ENCODE measurements at regions not wholly inside any gene's neighbourhood (a gene's known extent, or its start where the extent isn't known, plus 50 kb on each side); places are given as distances from the start of the nearest gene placed in this dataset.

DNA sequence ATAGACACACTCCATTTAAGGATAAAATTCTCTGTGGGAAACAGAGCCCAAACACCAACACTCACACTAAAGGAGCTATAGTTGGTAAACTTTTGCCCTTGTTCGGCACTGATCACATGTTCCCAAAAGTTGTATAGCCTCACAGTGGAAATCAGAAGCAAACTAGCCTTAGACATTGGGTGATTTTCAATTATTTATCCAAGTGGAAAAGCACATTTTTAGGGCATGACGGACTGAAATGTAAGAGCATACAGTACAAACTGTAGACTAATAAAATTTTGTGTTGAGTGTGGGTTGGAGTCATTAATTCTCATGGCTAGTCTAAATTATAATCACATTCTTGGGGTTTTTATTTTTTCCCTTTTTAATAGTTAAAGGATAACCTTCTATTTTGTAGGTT is 202.4 kb downstream of the MOXD1 start:
- TF ChIP-seq EZH2 (optimal IDR thresholded peaks at IDR 0.05; ENCODE audit: low read depth, low read length) (no peak), EZH2phosphoT487 (IDR thresholded peaks at IDR 0.05; ENCODE audit: low read length) (no peak)

All from MM.1S (cell line).